ENCODE measurements at regions not wholly inside any gene's neighbourhood (a gene's known extent, or its start where the extent isn't known, plus 50 kb on each side); places are given as distances from the start of the nearest gene placed in this dataset.
A peak's percentile ranks its signal among the peaks of the same experiment; 100 is the strongest.

DNA sequence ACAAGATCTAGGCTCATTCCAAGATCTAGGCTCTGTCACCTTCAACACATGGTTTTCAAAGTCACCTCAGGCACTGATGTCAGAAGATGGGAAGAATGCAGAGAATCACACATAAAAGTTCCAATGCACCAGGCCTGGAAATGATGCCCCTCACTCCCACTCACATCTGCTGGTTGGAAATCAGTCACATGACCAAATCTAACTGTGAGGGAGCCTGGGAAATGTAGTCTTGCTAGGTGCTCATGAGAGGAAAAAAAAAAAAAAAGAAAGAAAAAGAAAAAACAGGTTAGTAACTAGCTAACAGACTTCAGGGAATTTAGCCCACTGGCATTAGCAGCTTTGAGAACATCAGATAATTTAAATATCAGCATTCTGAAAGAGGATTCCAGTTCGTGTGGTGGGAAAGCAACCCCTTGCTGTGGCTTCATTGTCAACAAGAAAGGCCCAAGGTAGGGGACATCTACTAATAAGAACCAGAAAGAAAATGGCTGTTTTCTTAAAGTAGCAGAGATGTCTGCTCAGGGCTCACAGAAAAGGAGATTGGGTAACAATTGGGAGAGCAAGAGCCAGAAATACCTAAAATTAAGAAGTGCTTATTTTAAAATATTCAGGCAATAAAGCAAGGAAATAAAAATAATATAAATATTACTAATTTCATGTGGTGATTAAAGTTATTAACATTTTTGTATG, 614.3 kb downstream of the ACTL7B start:
- Histone ChIP-seq H3K4me2 (ENCODE audit: insufficient read depth, insufficient read length, low read length) (no peak overlapping the region), H2BK20ac (ENCODE audit: low read depth, low read length, poor library complexity, severe bottlenecking) (no peak overlapping the region), H3K4ac (ENCODE audit: low read depth, low read length) (no peak overlapping the region), H4K91ac (ENCODE audit: insufficient read length, low read depth, low read length) (no peak overlapping the region), H3K14ac (ENCODE audit: insufficient read depth, low read length) (no peak overlapping the region), H4K8ac (replicated peaks; ENCODE audit: insufficient read length, low read depth, low read length) (no peak overlapping the region), H4K5ac (ENCODE audit: insufficient read length, low read depth, low read length) (no peak overlapping the region), H3K27me3 (ENCODE audit: insufficient read depth, low read length) (no peaks in the 10 kb centered on the region), H2BK12ac (ENCODE audit: insufficient read length, low read depth, low read length) (no peak overlapping the region), H3K4me1 (ENCODE audit: insufficient read depth, low read length) (no peaks in the 10 kb centered on the region), H3K18ac (ENCODE audit: insufficient read length, low read depth, low read length) (no peak overlapping the region), H3K79me2 (ENCODE audit: insufficient read depth, low read length) (no peaks in the 10 kb centered on the region), H3K79me1 (ENCODE audit: insufficient read depth, low read depth, low read length, poor library complexity, severe bottlenecking) (no peaks in the 10 kb centered on the region), H2BK15ac (ENCODE audit: low read depth, low read length) (no peak overlapping the region), H2AK5ac (ENCODE audit: insufficient read length, low read length) (no peak overlapping the region), H3K9me3 (ENCODE audit: control insufficient read depth, low read depth, low read length) (no peaks in the 10 kb centered on the region), H2AFZ (ENCODE audit: low read length) (peak overlapping the region; percentile 99), H3K9ac (ENCODE audit: extremely low read depth, insufficient read length, low read length) (no peak overlapping the region), H3K27ac (ENCODE audit: insufficient read length, low read depth, low read length) (no peak overlapping the region), H3T11ph (ENCODE audit: low read length) (no peak overlapping the region), H2BK120ac (ENCODE audit: low read depth, low read length, poor library complexity, severe bottlenecking) (no peak overlapping the region), H3K56ac (ENCODE audit: insufficient read length, low read depth, low read length) (no peak overlapping the region), H2BK5ac (ENCODE audit: insufficient read length, low read length) (no peak overlapping the region), H4K20me1 (ENCODE audit: control insufficient read depth, insufficient read depth, insufficient read length) (no peaks in the 10 kb centered on the region), H3K23me2 (ENCODE audit: insufficient read length, low read depth, low read length, poor library complexity, severe bottlenecking) (no peaks in the 10 kb centered on the region), H3K23ac (ENCODE audit: insufficient read length, low read depth, low read length) (no peak overlapping the region)
- Mint-ChIP-seq H3K27ac (peak overlapping the region; percentile 53 to 86 (median 72); a peak in 6 of 7 replicates), H3K9me3 (no peaks in the 10 kb centered on the region), H3K27me3 (ENCODE audit: low read depth) (no peaks in the 10 kb centered on the region), H3K4me3 (no peak overlapping the region; a peak in 1 of 5 replicates), H3K4me1 (peaks cover 2 to 11% of the 10 kb centered on the region in 2 experiments; a peak in 3 of 4 replicates), H3K36me3 (ENCODE audit: insufficient read depth in 1 of 3, low read depth in 3 of 3) (no peaks in the 10 kb centered on the region)
- no peak for TF ChIP-seq CTCF (conservative IDR thresholded peaks at IDR 0.05)
- DNase-seq = no peak
- no CpG with 5 or more reads among the region's 1 CpG for WGBS (ENCODE audit: extremely low coverage, insufficient read length, low lambda C conversion rate)
